Midbrain (tissue), 1 donor: ENCODE measurements at regions not wholly inside any gene's neighbourhood (a gene's known extent, or its start where the extent isn't known, plus 50 kb on each side); places are given as distances from the start of the nearest gene placed in this dataset.
A peak's percentile ranks its signal among the peaks of the same experiment; 100 is the strongest.
"Not testable (repeated sequence)": the region's sequence is repeated elsewhere in the genome, so short reads cannot be mapped to it uniquely, and the experiment has no call there.

Source experiments
- DNase-seq: peaks from one replicate; lab custom pipeline; 2025; lab: John Stamatoyannopoulos, UW

DNA sequence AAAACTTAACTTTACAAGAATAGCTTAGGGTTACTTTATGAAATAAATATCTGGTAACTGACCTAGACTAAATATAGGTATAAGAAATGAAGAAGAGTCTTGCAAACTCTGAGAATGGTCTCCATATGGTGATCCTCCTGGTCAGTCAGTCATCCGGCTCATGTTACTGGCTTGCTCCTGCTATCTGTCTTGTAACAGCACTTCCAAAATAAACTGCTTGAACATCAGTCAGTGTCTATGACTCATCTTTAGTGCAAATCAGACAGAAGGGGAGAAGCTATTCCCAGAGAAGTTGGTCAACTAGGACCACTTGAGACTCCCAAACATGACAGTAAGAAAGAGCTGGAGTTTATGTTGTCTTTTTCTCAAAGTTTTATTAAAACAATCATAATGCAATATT lies 1550.9 kb downstream of the PCDH9 start:
- DNase-seq: no peak

DNA sequence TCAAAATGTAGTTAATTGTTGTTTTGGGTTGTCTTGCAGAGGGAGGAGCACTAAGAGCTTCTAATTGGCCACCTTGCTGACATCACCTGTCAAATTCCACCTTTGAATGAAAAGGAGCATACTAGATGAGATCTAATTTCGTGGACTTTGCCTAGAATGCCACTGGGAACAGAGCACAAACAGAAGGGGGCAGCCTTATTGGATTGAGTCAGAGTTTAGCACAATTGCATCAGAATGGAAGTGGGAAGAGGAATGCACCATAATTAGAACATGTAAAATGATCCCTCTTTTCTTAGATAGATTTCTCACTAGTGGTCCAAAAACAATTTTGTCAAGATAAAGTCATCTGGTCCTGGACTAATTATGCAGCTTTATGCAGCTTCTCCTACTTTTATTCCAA lies 1552.2 kb downstream of the PCDH9 start:
- DNase-seq: no peak

DNA sequence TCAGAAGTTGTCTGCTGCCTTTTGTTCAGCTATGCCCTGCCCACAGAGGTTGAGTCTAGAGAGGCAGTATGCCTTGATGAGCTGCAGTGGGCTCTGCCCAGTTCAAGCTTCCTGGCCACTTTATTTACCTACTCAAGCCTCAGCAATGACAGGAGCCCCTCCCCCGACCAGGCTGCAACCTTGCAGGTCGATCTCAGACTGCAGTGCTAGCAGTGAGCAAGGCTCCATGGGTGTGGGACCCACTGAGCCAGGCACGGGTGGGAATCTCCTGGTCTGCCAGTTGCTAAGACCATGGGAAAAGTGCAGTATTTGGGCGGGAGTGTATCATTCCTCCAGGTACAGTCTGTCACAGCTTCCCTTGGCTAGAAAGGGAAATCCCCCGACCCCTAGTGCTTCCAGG lies 1554.8 kb downstream of the PCDH9 start:
- not testable (repeated sequence) for DNase-seq

DNA sequence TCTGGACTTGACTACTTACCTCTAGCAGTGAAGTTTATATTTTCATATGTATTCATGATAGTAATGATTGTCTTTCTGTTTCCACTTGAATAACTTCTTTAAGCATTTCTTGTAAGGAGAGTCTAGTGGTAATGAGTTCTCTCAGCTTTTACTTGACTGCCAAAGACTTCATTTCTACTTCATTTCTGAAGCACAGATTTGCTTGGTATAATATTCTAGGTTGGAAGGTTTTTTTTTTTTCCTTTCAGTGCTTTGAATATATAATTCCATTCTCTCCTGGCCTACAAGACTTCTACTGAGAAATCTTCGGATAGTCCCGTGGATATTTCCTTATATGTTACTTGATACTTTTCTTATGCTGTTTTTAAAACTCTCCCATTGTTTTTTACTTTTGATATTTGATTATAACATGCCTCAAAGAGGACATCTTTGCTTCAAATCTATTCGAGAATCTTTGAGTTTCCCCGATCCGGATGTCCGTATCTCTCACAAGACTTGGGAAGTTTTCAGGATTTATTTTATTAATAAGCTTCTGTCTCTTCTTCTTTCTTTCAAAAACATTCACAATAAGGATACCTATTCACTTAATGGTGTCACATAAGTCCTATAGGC lies 1560.0 kb downstream of the PCDH9 start:
- no peak for DNase-seq

DNA sequence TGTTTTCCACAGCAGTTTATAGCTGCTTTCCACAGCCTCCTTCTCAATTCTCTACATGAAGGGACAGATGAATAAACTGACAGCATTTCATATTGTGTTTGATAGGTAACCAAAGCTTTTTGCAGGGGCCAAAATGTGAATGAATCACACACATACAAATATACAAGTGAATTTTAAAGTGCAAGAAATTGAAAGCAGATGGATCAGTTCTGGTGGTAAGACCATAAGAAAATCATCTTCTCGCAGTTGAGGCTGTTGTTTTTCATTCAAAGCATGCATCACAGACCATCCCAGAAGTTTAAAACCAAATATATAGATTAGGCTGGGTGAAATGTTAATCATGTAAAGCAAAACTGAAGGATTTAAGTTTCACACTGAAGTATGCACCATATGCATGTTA lies 1569.4 kb downstream of the PCDH9 start:
- DNase-seq: no peak

DNA sequence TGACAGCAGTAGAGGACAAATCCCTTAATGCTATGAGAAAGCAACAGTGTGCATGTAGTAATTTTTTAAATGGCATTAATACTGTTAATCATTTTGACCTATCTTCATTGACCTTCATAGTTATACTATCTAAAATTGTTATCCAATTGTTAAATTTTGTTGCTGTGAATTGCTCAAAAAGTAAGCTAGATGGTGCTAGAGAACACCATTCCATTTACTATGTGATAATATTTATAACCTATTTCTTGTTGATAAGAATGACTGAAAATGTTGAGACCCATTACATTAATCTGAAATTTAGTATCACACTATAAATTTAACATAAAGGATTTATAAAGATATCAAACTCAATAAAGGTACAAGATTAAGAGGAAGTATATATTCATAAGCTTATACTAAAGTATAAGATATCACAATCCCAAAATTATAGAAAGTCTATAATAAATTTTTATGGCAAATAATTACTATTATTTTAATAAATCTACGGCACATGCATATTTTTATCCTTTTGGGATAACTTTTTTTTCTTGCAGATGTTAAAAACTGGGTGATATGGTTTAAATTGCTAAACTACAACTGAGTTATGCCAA lies 1573.3 kb downstream of the PCDH9 start:
- DNase-seq: peak; percentile 19

DNA sequence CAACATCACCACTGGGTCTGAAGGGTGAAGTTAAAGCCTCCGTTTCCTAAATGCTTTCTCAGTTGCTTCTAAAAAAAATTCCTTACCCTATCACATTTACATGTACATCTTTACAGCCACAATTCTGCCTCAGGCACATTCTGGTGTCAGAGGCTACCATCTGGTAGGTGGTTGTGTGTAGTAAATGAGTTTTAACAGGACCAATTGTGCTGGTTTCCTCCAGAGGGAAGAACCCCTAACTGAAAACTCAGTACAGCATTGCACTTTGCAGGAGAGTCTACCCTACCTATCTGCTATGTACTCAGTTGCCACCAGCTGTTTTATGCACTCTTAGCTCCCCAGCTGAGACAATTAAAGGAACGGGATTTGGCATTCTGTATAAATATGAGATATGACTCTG lies 1576.5 kb downstream of the PCDH9 start:
- DNase-seq: no peak

DNA sequence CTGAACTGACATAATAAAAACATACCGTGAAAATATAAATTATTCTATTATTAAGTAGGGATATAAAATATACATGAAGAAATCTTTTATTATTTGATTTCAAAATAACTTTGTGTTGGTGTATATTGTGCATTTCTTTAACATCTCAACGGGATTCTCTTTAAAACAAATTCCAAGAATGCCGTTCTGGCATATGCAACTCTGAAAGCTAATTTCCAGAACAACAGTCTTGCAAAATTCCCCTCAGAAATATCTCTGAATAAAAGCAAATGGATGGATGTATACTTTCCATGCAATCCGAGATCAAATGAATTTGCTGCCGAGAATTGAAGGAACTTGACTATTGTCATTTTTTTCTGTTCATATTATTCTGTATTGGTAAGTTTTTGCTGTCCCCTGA lies 1579.8 kb downstream of the PCDH9 start:
- no peak for DNase-seq

DNA sequence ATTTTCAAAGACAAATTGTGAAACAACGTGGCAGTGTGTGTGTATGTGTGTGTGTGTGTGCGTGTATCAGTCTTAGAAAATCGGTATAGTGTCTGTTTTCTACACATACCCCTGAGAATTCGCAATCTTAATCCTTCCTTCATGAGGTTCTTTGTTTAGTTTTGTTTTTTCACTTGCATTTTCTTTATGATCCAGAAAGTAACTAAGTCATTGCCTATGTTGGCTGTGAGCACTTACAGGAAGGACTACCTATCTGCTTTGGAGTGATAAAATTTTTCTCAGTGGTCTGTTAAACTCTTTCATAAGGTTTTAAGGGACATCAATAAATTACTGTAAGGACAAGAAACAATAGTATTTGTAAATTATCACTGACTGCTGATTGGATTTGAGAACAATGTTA lies 1587.1 kb downstream of the PCDH9 start:
- DNase-seq: no peak

DNA sequence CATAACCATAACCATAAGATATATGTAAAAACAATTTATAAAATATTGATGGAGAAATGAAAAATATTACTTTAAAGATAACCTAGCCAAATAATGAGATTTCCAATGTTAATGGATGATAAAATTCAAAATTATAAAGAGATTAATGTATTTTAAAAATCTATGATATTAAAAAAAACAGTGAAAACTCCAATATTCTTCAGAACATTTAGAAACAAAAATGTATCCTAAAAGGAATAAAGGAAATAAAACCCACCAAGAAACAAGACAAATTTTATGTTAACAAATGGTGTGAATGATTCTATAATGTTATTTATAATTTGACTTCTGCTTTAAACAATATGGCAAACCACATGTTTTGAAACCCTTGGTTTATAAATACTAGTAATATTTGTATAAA lies 1587.8 kb downstream of the PCDH9 start:
- no peak for DNase-seq

DNA sequence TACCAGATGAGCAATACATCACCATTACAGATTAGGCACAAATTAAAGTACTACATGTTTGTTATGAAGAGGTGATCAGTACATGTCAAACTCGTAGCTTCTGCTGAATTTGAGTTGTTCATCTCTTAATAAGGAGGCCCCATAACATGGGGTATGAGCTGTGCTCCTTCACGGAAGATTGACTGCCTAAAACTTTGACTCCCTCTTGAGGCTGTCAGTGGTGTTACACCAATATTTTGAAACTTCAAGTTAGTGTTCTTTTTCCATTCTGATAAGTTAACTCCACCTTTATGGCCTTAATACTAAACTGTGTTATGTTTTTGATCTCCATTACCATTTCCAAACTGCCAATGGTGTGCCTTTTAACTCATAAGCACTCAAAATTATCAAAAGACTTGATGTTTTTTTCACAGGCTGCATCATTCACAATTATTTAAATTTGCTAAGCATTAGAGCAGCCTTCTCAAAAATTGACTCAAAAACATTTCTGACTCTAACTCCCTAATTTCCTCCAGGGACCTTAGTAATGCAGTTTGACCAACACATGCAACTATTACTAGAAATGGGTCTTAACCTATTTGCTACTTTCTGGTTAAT lies 1591.5 kb downstream of the PCDH9 start:
- peak; percentile 32 for DNase-seq

DNA sequence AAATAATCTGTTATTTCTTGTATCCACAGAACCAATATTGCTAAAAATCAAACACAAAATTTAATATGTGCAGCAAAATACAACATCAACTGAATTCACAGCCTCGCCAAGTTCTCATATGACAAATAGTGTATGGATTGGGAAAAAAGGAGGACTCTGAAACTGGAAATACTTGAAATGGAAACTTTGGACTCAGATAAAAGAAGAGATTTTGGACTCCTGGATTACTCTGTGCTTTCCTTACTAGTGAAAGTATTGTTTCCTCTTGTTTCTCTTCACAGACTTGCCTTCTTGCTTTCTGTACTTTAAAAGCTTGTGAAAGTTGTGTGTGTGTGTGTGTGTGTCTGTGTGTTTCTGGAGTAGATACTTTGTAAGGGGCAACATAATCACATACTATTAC lies 1596.3 kb downstream of the PCDH9 start:
- DNase-seq: no peak

DNA sequence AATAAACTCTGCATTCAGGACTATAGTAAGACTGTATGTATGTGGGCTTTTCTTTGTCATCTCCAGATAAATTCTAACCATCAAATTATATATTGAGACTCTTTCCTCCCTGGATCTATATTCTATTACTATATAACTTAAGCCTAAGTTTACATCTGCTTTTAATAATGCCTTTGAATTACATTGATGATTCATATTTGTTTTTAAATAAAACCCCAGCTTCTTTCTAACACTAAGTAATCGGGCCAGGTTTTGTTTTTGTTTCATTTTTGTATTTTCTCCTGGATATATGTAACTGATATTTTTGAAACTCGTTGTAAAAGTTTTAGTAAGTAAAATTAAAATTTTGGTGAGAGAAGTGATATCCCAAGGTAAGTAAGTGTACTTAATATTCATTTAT lies 1599.1 kb downstream of the PCDH9 start:
- DNase-seq: no peak

DNA sequence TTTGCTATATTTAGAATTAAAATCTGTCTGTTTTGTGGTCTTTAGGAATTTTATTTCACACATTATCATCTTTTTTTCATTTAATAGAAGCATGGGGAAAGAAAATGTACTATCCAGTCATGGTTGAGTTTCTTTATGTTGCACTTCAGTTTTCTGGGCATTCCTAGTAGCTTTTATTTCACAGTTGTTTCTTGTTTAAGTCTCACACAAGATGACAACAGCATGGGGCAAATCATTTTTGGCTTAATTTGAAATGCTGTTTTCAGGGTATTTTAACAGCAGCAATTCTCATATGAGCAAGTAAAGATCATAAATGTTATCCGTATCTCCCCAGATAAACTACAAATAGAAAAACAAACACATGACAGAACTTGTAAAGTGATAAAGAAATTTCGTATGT lies 1600.2 kb downstream of the PCDH9 start:
- DNase-seq: no peak

DNA sequence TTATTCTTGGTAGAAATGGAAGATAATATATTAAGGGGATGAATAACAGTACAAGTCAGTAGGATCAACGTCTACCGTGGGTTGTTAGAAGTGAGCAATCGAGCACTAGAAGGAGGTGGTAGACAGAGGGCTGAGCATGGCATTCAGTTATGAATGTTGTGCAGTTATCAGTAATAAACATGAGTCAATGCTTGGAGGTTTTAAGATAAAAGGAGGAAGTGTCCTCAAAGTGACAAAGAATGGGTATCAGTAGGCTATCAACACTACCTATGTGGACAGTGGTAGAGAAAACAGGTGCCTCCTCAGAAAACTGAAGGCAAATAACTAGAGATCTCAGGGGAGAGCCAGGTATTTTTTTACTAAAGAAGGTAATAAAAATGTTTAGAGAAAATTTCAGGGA lies 1607.0 kb downstream of the PCDH9 start:
- DNase-seq: no peak

DNA sequence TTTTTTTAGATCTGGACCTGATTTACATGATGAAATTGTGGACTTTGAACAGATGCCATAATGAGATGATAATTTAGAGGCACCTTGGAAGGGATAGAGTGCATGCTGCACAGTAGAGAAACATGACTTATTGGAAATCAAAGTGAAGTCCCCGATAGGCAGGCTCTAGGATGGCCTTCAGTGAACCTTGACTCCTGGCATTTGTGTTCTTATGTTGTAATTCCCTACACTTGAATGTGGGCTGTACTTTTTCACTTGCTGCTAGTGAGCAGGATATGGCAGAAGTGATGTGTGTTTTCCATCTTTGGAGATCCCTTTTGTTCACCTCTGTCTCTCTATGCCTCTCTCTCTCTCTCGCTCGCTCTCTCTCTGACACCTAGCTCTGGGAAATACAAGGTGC lies 1614.6 kb downstream of the PCDH9 start:
- no peak for DNase-seq

DNA sequence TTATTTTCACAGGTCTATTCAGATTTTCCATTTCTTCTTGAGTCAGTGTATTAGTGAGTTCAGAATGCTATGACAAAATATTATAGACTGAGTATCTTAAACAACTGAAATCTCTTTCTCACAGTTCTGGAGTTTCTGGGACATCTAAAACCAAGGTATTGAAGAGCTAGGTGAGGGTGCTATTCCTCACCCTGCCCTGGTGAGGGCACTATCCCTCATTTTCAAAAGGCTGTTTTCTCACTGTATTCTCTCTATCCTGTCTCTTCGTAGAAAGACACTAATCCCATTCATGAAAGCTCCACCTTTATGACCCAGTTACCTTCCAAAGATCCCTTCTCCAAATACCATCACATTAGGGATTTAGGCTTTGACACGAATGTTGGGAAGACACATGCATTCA lies 1617.1 kb downstream of the PCDH9 start:
- DNase-seq: no peak

DNA sequence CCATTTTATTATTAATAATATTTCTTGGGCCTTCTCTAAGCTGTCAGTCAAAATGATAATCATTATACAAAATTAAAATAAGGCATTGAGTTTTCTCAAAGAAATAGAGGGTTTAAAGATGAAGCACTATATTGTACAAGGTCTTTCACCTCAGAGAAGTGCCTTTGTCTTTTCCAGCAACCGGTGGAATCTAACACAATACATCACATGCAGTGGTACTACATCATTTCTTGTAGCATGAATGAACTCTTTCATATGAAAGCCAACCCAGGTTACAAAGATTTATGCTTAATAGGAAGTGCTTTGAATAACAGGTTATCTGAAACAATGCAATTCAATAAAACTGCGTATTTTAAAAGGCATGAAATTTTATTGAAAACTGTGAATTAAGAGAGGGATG lies 1620.8 kb downstream of the PCDH9 start:
- no peak for DNase-seq

DNA sequence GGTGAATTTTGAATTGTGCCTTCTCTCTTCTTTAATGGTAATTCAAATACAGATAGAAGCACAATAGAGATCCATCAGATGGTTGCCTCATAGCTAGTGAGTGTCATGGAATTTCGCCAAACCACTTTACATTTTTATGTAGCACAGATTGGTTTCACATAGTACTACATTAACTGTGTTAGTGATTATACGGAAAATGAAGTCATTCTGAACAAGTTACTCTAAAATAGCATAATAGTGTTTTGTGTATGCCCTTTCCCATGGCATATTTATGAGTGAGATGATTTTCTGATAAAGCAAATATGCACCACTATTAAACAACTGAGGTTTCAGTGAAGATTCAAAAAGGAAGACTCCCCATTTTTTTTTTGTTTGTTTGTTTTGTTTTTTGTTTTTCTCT lies 1623.5 kb downstream of the PCDH9 start:
- DNase-seq: no peak

DNA sequence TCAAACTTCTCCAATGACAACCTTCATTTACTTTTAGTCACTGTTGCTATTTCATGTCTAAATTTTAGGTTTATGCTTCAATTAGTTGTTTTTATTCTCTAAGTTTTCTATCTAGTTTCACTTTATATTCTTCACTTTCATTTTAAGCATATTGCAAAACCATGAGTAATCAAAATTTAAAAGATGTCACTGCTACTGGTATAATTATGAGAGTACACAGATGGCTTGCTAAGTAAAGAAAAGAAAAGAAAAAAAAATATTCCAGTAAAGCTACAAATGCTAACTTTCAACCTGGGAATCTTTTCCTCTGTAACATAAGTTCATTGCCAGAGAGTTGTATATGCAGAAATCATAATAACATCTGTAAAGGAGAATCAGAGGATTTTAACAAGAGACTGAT lies 1624.7 kb downstream of the PCDH9 start:
- DNase-seq: no peak

DNA sequence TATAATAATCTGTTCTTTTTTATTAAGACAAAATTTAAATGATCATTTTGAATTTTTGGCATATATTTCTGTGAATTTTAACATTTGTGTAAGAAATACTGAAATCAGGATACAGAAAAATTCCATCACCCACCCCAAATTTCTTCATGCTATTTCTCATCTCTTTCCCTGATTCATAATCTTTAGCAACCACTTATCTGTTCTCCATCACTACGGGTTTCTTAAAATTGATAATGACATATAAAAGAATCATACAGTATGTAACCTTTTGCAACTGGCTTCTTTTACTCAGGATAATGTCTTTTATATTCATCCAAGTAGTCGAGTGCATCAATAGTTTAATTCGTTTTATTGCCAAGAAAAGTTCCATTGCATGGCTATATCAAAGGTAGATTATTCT lies 1627.0 kb downstream of the PCDH9 start:
- no peak for DNase-seq

DNA sequence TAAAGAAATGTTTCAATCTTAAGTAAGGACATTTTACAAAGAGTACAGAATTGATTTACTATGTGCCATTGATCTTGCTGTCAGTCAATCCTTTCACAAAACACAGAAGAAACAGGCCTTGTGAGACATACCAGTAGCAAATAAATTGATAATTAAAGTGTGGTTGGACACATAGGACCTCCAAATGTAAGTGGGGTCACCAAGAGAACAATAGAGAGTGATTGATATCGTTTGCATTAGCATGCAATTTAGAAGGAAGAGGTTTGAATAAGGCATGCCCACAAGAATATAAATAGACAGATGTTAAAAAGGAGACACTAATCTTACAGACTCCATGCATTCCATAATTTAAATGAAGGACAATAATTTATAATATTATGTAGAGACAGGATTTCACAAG lies 1628.3 kb downstream of the PCDH9 start:
- no peak for DNase-seq

DNA sequence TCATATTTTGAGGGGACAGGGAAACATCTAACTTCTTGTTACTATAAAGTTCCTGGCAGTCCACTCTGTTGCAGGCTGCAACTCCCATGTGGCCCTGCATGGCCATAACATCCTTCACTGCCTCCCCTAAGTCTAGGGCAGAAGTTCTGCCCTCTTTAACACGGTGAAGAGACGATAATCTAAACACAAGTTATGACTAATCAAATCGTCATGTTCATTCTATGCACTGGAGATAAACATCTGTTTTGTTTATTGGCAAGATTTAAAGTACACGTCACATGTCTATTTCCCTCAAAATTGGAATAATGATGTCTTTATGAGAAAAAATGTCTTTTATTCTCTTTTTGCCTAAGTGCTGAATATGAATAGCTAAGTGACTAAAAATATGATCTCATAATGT lies 1629.4 kb downstream of the PCDH9 start:
- no peak for DNase-seq
